Calu3 (cell line): ENCODE measurements at regions not wholly inside any gene's neighbourhood (a gene's known extent, or its start where the extent isn't known, plus 50 kb on each side); places are given as distances from the start of the nearest gene placed in this dataset.

Experiments used
- BruUV-seq: library from RNA; stranded (reverse); fragments of 400-500 nt; replicated peaks from 2 replicates; lab custom pipeline; 2021; lab: Mats Ljungman, UMichigan
- CTCF ChIA-PET: fragments of 300-600 bp; sonication (Branson Sonifier 250); formaldehyde crosslinking; loops from one replicate; lab custom pipeline; 2022; ENCODE audit warnings: antibody characterized with exemption; lab: Charles Lee
- DNase-seq: peaks from one replicate; pipeline ENCODE4 v3.0.0; 2022
- H3K27ac Mint-ChIP-seq: one replicate; pipeline ENCODE4 v1.8.0; 2022; ENCODE audit warnings: mixed read lengths; ENCODE audit not compliant: unreplicated experiment
- H3K27me3 Mint-ChIP-seq: one replicate; pipeline ENCODE4 v1.8.0; 2022; ENCODE audit warnings: mixed read lengths; ENCODE audit not compliant: unreplicated experiment
- H3K36me3 Mint-ChIP-seq: one replicate; pipeline ENCODE4 v1.8.0; 2022; ENCODE audit warnings: mild to moderate bottlenecking, moderate library complexity, mixed read lengths; ENCODE audit not compliant: insufficient read depth, unreplicated experiment
- H3K4me1 Mint-ChIP-seq: one replicate; pipeline ENCODE4 v1.8.0; 2022; ENCODE audit warnings: mild to moderate bottlenecking, low read depth, mixed read lengths; ENCODE audit not compliant: unreplicated experiment
- H3K4me3 Mint-ChIP-seq: one replicate; pipeline ENCODE4 v1.8.0; 2022; ENCODE audit warnings: mild to moderate bottlenecking, low read depth, moderate library complexity, mixed read lengths; ENCODE audit not compliant: unreplicated experiment
- H3K9me3 Mint-ChIP-seq: one replicate; pipeline ENCODE4 v1.8.0; 2022; ENCODE audit warnings: low read depth, mixed read lengths; ENCODE audit not compliant: unreplicated experiment
- CTCF ChIP-seq: fragments of 200-600 bp; IDR thresholded peaks from one replicate; pipeline ENCODE4 v1.8.0; 2022; ENCODE audit warnings: antibody characterized with exemption; ENCODE audit not compliant: unreplicated experiment
- intact Hi-C: fragments of 100-400 bp; cut with micrococcal nuclease; formaldehyde crosslinking; loops from one replicate; pipeline ENCODE4 v1.10.0; 2022; ENCODE audit not compliant: unreplicated experiment

GRCh38 chr11:134822897-134823296, 410.9 kb upstream of the B3GAT1 start:
- H3K4me3 Mint-ChIP-seq: no peak overlapping the region
- no peak for TF ChIP-seq CTCF
- CTCF ChIA-PET: no interaction called here
- H3K36me3 Mint-ChIP-seq: no peaks in the 10 kb centered on the region
- H3K4me1 Mint-ChIP-seq: no peaks in the 10 kb centered on the region
- H3K27me3 Mint-ChIP-seq: no peaks in the 10 kb centered on the region
- no TSS peak for BruUV-seq
- peaks cover 13% of the 10 kb centered on the region for H3K9me3 Mint-ChIP-seq
- H3K27ac Mint-ChIP-seq: no peak overlapping the region
- intact Hi-C loops: no loop called here
- DNase-seq: no peak

DNA sequence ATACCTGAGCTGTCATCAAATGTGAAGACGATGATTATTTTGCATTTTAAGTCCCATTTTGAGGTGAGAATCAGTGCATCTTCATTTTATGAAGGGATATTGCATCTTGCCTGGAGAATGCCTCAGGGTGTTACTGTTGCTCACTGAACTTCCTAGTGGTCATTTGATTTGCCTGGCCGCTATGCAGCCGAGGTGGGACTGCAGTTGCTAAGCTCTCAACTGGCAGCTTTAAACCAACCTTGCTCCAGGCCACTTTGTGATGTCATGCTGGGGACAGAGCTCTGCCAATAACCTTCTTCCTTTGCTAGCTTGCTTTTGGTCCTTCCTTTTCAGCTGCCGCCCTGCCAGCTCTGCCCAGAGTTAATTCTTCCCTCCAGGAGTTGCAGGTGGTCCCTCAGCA, 409.4 kb upstream of the B3GAT1 start:
- no peak for TF ChIP-seq CTCF
- Mint-ChIP-seq H3K36me3 (no peaks in the 10 kb centered on the region), H3K27me3 (no peaks in the 10 kb centered on the region), H3K4me1 (no peaks in the 10 kb centered on the region), H3K9me3 (peaks cover 13% of the 10 kb centered on the region), H3K4me3 (no peak overlapping the region), H3K27ac (no peak overlapping the region)
- DNase-seq: no peak
- no TSS peak for BruUV-seq
- intact Hi-C loops: no loop called here
- CTCF ChIA-PET: no interaction called here

- no peak overlapping the region for H3K27ac Mint-ChIP-seq
- no peaks in the 10 kb centered on the region for H3K4me1 Mint-ChIP-seq
- no peak overlapping the region for H3K4me3 Mint-ChIP-seq
- BruUV-seq: no TSS peak
- H3K36me3 Mint-ChIP-seq: no peaks in the 10 kb centered on the region
- H3K9me3 Mint-ChIP-seq: peaks cover 15% of the 10 kb centered on the region
- no peak for TF ChIP-seq CTCF
- intact Hi-C loops: no loop called here
- CTCF ChIA-PET: no interaction called here
- DNase-seq: no peak
- no peaks in the 10 kb centered on the region for H3K27me3 Mint-ChIP-seq
Measured at GRCh38 chr11:134819041-134819440, 407.0 kb upstream of the B3GAT1 start.

DNA sequence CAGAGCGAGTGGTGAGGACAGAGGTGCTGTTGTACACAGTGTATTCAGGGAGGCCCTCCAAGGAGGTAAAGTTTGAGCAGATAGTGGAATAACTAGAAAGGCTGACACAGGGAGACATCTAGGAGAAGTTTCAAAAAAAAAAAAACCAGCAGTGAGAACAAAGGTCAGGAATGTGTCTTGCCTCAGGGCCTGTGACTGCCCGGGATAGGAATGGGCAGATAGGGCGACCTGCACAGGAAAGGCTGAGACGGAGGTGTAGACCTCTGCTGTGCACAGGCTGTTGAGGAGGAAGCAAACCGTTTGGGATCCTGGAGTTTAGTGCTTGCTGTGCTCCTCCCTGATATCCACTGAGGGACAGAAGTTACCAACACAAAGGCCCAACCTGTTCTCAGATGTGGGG, 406.5 kb upstream of the B3GAT1 start:
- Mint-ChIP-seq H3K36me3 (no peaks in the 10 kb centered on the region), H3K4me1 (no peaks in the 10 kb centered on the region), H3K27ac (no peak overlapping the region), H3K9me3 (peaks cover 16% of the 10 kb centered on the region), H3K27me3 (no peaks in the 10 kb centered on the region), H3K4me3 (no peak overlapping the region)
- DNase-seq: no peak
- CTCF ChIA-PET: no interaction called here
- BruUV-seq: no TSS peak
- no peak for TF ChIP-seq CTCF
- intact Hi-C loops: no loop called here
